Uterus (tissue), 2 donors: ENCODE measurements at regions not wholly inside any gene's neighbourhood (a gene's known extent, or its start where the extent isn't known, plus 50 kb on each side); places are given as distances from the start of the nearest gene placed in this dataset.

ENCODE experiments used
- CTCF ChIP-seq, 4 experiments: fragments of 200-600 bp in 2 of 4; fragments of 450-650 bp in 2 of 4; sonication (generic) in 2 of 4; IDR thresholded peaks; one replicate each; pipeline ENCODE4 v1.5.1; 2016 to 2019; ENCODE audit warnings: antibody characterized with exemption in 4 of 4, mild to moderate bottlenecking in 2 of 4, moderate library complexity in 1 of 4
- POLR2A ChIP-seq, 2 donors: fragments of 450-650 bp; IDR thresholded peaks; one replicate each; pipeline ENCODE4 v1.6.1; 2016; ENCODE audit warnings: antibody characterized with exemption in 2 of 2, mild to moderate bottlenecking in 1 of 2, moderate library complexity in 1 of 2

DNA sequence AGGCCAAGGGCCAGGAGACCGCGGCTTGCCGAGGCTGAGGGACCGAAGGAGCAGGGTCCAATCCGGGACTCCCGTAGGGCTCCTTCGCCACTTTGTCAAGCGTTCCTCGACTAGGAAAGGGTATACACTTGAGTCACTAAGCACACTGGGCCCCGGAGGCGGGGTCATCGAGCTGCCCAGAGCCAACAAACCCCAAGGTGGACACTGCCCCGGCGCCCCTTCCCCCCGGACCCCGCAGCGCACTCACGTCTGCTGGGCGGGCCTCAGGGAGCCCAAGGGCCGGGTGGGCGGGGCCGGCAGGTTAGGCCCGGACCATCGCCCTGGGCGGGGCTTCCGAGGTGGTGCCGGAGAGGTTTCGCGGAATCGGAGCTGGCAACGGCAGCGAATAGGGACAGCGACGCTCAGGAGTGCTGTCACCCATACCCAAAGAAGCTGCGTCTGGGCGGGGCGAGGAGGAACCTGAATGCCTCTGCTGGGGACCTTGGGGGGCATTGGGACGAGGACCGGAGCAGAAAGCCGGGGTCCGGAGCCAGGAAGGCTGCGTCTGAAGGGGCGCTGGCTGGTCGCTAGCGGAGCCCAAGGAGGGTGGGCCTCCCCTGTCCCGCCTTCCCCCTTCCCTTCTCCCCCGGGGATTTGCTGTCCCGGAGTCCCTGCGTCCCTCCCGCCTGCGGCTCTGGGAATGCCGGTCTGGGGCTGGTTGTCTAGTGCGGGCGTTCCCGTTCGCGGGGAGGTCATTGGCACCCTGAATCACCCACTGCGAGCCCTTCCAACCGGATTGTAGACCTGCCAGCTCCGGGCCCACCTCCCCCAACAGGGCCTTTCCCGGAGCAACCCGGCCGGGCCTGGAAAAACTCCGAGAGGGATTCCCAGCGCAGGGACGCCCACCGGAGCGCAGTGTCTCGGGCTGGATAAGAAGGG, 118.2 kb upstream of the SMURF2 start:
- TF ChIP-seq POLR2A (IDR thresholded peaks at IDR 0.05) (no peak), CTCF (IDR thresholded peaks at IDR 0.05) (no peak)
